GM21360 (cell line): ENCODE measurements at regions not wholly inside any gene's neighbourhood (a gene's known extent, or its start where the extent isn't known, plus 50 kb on each side); places are given as distances from the start of the nearest gene placed in this dataset.

ENCODE experiments used
- ATAC-seq: cut with Tn5 transposase; IDR thresholded peaks from one replicate; pipeline ENCODE4 v1.9.1; 2021; ENCODE audit warnings: mild to moderate bottlenecking, moderate library complexity; ENCODE audit not compliant: unreplicated experiment

GRCh38 chr2:8276026-8276425, 405.8 kb upstream of the ID2 start:
- ATAC-seq, result no peak

- peak; percentile 57 for ATAC-seq
Observed at GRCh38 chr2:8277921-8278571, 403.8 kb upstream of the ID2 start.

- ATAC-seq, result no peak
Observed at GRCh38 chr2:8278709-8279354, 403.0 kb upstream of the ID2 start.

- no peak for ATAC-seq
Observed at GRCh38 chr2:8279506-8279905, 402.4 kb upstream of the ID2 start.

- no peak for ATAC-seq
Observed at GRCh38 chr2:8281234-8281633, 400.6 kb upstream of the ID2 start.

GRCh38 chr2:8281950-8282857, 399.7 kb upstream of the ID2 start:
- no peak for ATAC-seq

- ATAC-seq, result no peak
Observed at GRCh38 chr2:8282858-8283252, 399.0 kb upstream of the ID2 start.

GRCh38 chr2:8285081-8285480, 396.8 kb upstream of the ID2 start:
- ATAC-seq, result no peak

- ATAC-seq, result no peak
Observed at GRCh38 chr2:8285898-8286297, 396.0 kb upstream of the ID2 start.

GRCh38 chr2:8288206-8288605, 393.6 kb upstream of the ID2 start:
- no peak for ATAC-seq

- no peak for ATAC-seq
Observed at GRCh38 chr2:8289111-8289510, 392.7 kb upstream of the ID2 start.

GRCh38 chr2:8290771-8291352, 391.0 kb upstream of the ID2 start:
- ATAC-seq, result no peak

- ATAC-seq, result no peak
Observed at GRCh38 chr2:8296306-8296705, 385.6 kb upstream of the ID2 start.

- no peak for ATAC-seq
Observed at GRCh38 chr2:8297376-8298231, 384.3 kb upstream of the ID2 start.

- ATAC-seq, result no peak
Observed at GRCh38 chr2:8298783-8299182, 383.1 kb upstream of the ID2 start.

GRCh38 chr2:8300216-8300615, 381.6 kb upstream of the ID2 start:
- no peak for ATAC-seq

GRCh38 chr2:8300905-8301304, 381.0 kb upstream of the ID2 start:
- ATAC-seq, result no peak

- ATAC-seq, result peak; percentile 53
Observed at GRCh38 chr2:8303322-8303832, 378.5 kb upstream of the ID2 start.

- no peak for ATAC-seq
Observed at GRCh38 chr2:8304821-8305766, 376.8 kb upstream of the ID2 start.
